ENCODE measurements at regions not wholly inside any gene's neighbourhood (a gene's known extent, or its start where the extent isn't known, plus 50 kb on each side); places are given as distances from the start of the nearest gene placed in this dataset.

GRCh38 chr15:31234815-31235214 lies 91.8 kb upstream of the KLF13 start:
- no peak for TF ChIP-seq POLR2A (IDR thresholded peaks at IDR 0.05; ENCODE audit: low read length)
- no peak for TF ChIP-seq GATA1 (IDR thresholded peaks at IDR 0.05; ENCODE audit: low read depth, low read length)
- DNase-seq, result no peak

GRCh38 chr15:31235311-31236183 lies 91.1 kb upstream of the KLF13 start:
- no peak for TF ChIP-seq GATA1 (IDR thresholded peaks at IDR 0.05; ENCODE audit: low read depth, low read length)
- TF ChIP-seq POLR2A (IDR thresholded peaks at IDR 0.05; ENCODE audit: low read length), result no peak
- DNase-seq, result peak; percentile 56 to 58

DNA sequence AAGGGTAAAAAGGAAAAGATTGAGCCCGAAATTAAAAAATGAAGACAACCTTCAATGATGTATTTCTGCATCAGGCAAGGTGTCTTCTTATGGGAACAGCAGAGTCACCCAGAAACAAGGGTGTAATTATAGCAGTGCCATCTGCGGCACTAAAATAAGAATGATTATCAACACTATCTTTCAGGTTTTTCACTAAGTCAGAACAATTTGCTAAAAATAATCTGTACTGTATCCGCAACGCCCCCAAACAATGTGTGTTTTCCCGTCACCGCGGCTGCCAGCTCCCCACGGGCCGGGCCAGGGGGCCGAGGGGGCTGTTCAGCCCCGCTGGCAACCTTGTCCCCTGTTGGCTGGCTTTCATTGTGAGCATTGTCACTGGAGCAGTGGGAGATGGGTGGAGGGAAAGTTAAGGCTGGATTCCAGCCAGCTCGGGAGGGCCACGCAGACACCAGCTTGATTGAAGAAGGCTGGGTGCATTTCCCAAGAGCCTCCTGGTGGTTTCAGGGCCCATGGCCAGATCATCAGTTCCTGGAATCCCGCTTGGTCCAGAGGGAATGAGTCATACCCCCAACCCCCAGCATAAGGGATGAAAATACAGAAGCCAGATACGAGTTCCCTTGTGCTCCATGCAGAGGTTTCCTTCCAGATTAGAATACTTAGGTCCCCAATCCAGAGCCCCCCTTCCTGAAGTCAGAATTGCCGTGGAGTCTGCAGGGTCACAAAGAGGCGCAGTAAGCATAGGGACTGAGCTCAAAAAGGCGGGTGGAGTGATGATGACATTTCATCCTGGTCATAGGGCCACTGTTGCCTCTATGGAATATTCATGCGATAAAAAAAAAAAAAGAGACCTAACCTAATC lies 90.2 kb upstream of the KLF13 start:
- TF ChIP-seq GATA1 (IDR thresholded peaks at IDR 0.05; ENCODE audit: low read depth, low read length), result no peak
- no peak for TF ChIP-seq POLR2A (IDR thresholded peaks at IDR 0.05; ENCODE audit: low read length)
- peak in 1 of 2 experiments; percentile 56 for DNase-seq

DNA sequence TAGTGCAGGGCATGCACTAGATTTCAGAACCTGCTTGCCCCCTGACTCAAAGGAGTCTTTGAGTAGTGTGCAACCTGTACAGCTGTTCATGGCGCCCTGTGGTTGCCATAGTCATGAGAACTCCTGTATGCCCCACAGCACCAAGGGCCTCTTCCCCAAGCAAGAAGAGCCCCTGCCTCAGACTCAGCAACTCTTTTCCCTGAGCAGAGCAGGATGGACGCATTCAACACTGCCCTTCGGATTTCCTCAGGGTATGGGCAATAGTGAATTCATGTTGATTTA lies 89.7 kb upstream of the KLF13 start:
- TF ChIP-seq GATA1 (IDR thresholded peaks at IDR 0.05; ENCODE audit: low read depth, low read length), result no peak
- TF ChIP-seq POLR2A (IDR thresholded peaks at IDR 0.05; ENCODE audit: low read length), result no peak
- no peak for DNase-seq

DNA sequence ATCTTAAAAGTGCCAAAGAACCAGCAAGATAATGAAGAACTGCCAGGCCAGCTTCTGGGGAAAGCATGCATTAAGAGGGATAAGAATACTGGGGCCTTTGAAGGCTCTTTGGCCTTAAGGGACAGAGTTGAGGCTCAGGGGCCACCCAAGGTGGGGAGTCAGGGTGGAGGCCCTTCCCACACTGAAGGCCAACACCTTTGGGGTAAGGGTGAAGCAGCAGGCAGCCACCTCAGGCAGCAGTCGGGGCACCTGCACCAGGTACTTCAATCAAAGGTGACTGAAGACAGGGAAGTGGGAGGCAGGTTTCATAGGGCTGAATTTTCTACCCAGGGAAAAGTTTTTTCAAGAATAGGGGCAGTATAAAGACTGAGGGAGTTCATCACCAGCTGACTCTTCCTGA lies 87.7 kb upstream of the KLF13 start:
- DNase-seq, result no peak

GRCh38 chr15:31239409-31239808 lies 87.2 kb upstream of the KLF13 start:
- DNase-seq, result no peak
- TF ChIP-seq GATA1 (IDR thresholded peaks at IDR 0.05; ENCODE audit: low read depth, low read length), result no peak
- TF ChIP-seq POLR2A (IDR thresholded peaks at IDR 0.05; ENCODE audit: low read length), result no peak

More for the DNA sequence above, 87.7 kb upstream of the KLF13 start:
- TF ChIP-seq GATA1 (IDR thresholded peaks at IDR 0.05; ENCODE audit: low read depth, low read length) (no peak), POLR2A (IDR thresholded peaks at IDR 0.05; ENCODE audit: low read length) (no peak)

DNA sequence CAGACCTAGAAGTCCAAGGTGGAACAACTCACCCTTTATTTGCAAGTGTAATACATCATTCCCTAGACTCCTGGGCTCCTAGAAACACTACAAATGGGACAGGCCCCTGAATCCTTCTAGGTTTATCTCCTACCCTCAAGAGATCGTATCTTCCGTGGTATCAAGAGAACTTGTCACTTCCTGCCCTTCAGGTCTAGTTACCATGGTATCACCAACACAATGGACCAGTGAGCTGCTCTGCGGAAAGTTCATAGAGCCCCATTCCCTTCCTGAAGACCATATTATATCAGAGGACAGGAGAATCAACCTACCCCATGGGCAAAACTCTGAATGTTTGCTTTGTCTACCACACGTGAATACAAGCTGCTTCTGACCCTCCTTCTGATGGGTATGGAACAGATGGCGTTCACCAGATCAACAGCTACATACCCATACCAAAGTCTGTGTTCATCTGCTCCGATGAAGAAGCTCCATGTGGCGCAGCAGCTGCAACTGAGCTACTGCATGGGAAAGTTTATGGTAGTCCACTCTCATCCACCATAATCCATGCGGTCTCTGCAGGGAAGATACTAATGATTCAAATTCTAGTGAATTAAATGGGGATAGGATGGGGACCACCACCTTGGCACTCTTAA lies 84.6 kb upstream of the KLF13 start:
- TF ChIP-seq POLR2A (IDR thresholded peaks at IDR 0.05; ENCODE audit: low read length) (no peak), GATA1 (IDR thresholded peaks at IDR 0.05; ENCODE audit: low read depth, low read length) (no peak)
- DNase-seq, result no peak

DNA sequence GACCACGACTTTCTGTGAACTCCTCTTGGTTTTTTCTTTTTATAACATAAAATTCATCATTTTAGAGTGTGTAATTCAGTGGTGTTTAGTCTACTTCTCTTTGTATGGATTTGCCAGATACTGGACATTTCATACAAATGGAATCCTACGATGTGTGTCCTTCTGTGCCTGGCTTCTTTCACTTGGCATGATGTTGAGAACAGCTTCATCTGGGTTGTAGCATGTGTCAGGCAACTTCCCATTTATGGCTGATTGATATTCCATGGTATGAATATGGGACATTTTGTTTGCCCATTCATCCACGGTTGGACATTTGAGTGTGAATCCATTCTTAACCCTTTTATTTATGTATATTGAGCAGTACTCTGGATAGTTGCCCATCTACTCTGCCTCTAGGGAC lies 82.7 kb upstream of the KLF13 start:
- no peak for TF ChIP-seq GATA1 (IDR thresholded peaks at IDR 0.05; ENCODE audit: low read depth, low read length)
- TF ChIP-seq POLR2A (IDR thresholded peaks at IDR 0.05; ENCODE audit: low read length), result no peak
- DNase-seq, result no peak

DNA sequence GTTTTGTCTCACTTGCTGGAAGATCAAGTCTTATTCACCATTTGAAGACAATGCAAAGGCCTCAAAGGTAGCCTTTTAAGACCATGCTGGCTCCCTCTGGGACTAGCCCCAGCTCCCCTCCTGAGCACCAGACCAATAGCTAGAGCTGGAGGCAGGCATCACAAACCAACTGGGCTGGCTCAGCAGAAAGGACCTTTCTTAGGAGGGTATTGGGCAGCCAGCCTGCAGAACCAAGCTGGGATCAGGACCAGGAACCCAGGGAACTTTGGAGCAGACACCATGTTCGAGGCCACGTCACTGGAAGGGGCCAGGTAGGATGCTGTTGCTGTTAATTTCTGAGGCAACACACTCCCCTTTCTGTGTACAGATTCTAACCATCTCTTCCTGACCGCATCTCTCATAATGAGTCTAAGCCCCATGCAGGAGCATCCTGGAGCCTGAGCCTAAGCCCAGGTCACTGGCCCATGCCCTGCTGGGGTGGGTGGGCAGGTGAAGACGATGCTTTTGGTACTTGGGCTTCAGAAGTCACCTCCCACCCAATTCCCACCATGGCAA lies 81.4 kb upstream of the KLF13 start:
- DNase-seq, result no peak
- no peak for TF ChIP-seq GATA1 (IDR thresholded peaks at IDR 0.05; ENCODE audit: low read depth, low read length)
- TF ChIP-seq POLR2A (IDR thresholded peaks at IDR 0.05; ENCODE audit: low read length), result no peak

DNA sequence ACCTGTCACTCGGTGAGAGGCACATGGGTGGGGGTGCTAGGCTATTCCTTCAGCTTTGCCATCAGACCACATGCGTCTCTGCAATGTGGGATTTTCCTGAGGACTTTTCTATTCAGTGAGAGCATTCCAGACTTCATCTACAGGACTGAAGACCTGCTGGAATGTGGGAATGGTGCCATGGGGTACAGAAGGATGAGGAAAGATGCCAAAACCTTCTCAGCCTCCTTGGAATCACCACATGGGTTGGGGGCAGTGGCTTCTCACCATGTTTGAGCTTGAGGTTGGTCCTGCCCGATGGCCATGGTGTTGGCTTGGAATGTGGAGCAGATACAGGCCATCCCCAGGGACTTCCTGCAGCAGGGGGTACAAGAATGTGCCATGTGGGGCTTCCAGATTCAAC lies 80.9 kb upstream of the KLF13 start:
- TF ChIP-seq GATA1 (IDR thresholded peaks at IDR 0.05; ENCODE audit: low read depth, low read length) (no peak), POLR2A (IDR thresholded peaks at IDR 0.05; ENCODE audit: low read length) (no peak)
- no peak for DNase-seq

- TF ChIP-seq POLR2A (IDR thresholded peaks at IDR 0.05; ENCODE audit: low read length) (no peak), GATA1 (IDR thresholded peaks at IDR 0.05; ENCODE audit: low read depth, low read length) (no peak)
- no peak for DNase-seq
These were observed 79.2 kb upstream of the KLF13 start for GRCh38 chr15:31247404-31247803.

DNA sequence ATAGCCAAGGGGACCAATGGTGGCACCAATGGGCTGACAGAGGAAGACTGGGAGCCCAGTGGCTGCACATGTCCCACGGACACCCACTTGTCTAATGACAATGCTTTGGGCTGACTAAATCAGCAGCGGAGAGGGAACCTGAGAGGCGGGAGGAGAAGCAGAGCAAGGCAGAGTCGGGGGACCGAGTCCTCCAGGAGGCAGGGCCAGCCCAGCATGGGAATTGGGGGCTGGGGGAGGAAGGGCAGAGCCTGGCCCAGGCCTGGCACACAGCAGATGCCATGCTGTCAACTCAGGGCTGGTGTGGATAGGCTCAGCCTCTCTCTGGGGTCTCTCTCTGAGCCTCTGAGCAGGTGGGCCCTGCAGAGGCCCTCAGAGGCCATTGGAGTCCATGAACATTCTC lies 78.4 kb upstream of the KLF13 start:
- DNase-seq, result no peak
- no peak for TF ChIP-seq POLR2A (IDR thresholded peaks at IDR 0.05; ENCODE audit: low read length)
- TF ChIP-seq GATA1 (IDR thresholded peaks at IDR 0.05; ENCODE audit: low read depth, low read length), result no peak

DNA sequence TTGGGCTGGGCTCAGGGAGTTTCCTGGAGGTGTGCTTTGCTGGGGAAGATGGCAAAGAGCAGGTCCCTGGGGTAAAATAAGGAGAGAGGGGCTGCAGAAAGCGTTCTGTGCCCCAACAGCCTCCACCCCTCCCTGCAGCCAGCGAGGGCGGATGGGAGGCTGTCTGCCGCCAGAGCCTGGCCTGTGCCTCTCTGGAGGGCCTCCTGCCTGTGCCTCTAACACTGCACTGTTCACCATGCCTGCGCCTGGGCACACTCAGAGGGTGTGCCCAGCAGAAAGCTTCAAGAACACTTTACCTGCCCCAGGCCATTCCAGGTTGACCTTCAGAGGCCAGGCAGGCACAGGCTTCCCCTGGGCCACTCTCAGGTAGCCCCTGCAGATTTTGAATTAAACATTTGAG lies 77.7 kb upstream of the KLF13 start:
- no peak for DNase-seq
- no peak for TF ChIP-seq GATA1 (IDR thresholded peaks at IDR 0.05; ENCODE audit: low read depth, low read length)
- no peak for TF ChIP-seq POLR2A (IDR thresholded peaks at IDR 0.05; ENCODE audit: low read length)

DNA sequence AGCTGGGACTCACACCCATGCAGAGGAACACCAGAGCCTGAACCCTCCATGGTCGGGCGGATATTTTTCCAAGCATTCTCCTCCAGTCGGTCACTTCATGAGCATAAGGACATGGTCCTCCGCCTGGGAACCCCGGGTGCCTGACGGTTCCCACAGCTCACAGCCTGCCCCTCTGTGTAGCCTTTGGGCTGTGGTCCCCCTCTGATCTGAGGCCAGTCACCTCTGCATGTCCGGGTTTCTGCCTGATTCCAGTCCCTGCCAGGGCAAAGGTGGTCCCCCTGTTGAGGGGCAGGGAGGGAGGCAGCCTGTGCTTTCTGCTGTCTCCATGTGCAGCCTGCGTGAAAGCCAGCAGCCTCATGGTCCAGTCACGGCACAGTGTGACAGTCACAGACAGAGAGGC lies 76.6 kb upstream of the KLF13 start:
- no peak for TF ChIP-seq GATA1 (IDR thresholded peaks at IDR 0.05; ENCODE audit: low read depth, low read length)
- no peak for TF ChIP-seq POLR2A (IDR thresholded peaks at IDR 0.05; ENCODE audit: low read length)
- DNase-seq, result no peak

Data from erythroblast (primary cell).